ENCODE measurements at regions not wholly inside any gene's neighbourhood (a gene's known extent, or its start where the extent isn't known, plus 50 kb on each side); places are given as distances from the start of the nearest gene placed in this dataset.

GRCh38 chr6:101232961-101233360, 160.5 kb upstream of the GRIK2 start:
- ChIA-PET CTCF (no interaction called here), POLR2A (no interaction called here)
- Histone ChIP-seq H3K27ac (ENCODE audit: low read length) (no peak overlapping the region), H3K36me3 (ENCODE audit: control insufficient read depth in 2 of 2, extremely low read depth in 1 of 2, insufficient read depth in 1 of 2, low read length in 1 of 2) (no peaks in the 10 kb centered on the region), H3K9me3 (no peaks in the 10 kb centered on the region), H3K4me1 (ENCODE audit: control insufficient read depth in 1 of 2, extremely low read depth in 1 of 2, insufficient read depth in 2 of 2, low read length in 2 of 2) (no peaks in the 10 kb centered on the region), H3K27me3 (replicated peaks in 1 of 2; ENCODE audit: control insufficient read depth in 2 of 2, extremely low read depth in 1 of 2, insufficient read depth in 2 of 2, low read length in 1 of 2) (no peaks in the 10 kb centered on the region), H3K4me3 (ENCODE audit: control insufficient read depth in 1 of 2, extremely low read depth in 1 of 2, low read length in 1 of 2) (no peak overlapping the region)
- no peaks in the 10 kb centered on the region for H3K4me1 Mint-ChIP-seq
- no peak for DNase-seq
- ATAC-seq (replicated peaks in 1 of 4) = no peak
- H3K9me3 Mint-ChIP-seq = peaks cover 0 to 7% (median 2%) of the 10 kb centered on the region in 3 donors
- H3K27ac Mint-ChIP-seq = no peak overlapping the region
- no peaks in the 10 kb centered on the region for H3K27me3 Mint-ChIP-seq
- no peaks in the 10 kb centered on the region for H3K36me3 Mint-ChIP-seq
- no peak overlapping the region for H3K4me3 Mint-ChIP-seq

DNA sequence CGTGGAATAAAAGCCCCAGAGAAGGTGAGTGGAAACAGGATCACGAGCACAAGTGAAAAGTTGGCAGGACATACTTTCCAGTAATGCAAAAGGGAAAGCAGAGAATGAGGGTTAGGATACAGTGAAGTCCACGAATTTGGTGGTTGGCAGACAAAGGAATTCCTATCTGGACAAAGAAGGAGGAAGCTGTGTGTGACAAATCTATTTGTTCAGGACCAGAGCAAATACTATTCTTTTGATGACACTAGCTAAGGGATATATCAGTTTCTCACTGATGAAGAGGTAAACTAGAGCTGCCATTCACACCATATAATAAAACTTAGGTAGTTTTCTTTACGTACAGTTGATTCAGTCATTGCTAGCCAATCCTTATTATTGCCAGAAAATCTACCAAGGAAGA, 156.8 kb upstream of the GRIK2 start:
- WGBS (ENCODE audit: insufficient coverage) = 68% methylated on average over 2 of the region's 4 CpGs
- Histone ChIP-seq H3K36me3 (ENCODE audit: control insufficient read depth in 2 of 2, extremely low read depth in 1 of 2, insufficient read depth in 1 of 2, low read length in 1 of 2) (no peaks in the 10 kb centered on the region), H3K27ac (ENCODE audit: low read length) (no peak overlapping the region), H3K4me1 (ENCODE audit: control insufficient read depth in 1 of 2, extremely low read depth in 1 of 2, insufficient read depth in 2 of 2, low read length in 2 of 2) (no peaks in the 10 kb centered on the region), H3K9me3 (no peaks in the 10 kb centered on the region), H3K4me3 (ENCODE audit: control insufficient read depth in 1 of 2, extremely low read depth in 1 of 2, low read length in 1 of 2) (no peak overlapping the region), H3K27me3 (replicated peaks in 1 of 2; ENCODE audit: control insufficient read depth in 2 of 2, extremely low read depth in 1 of 2, insufficient read depth in 2 of 2, low read length in 1 of 2) (no peaks in the 10 kb centered on the region)
- Mint-ChIP-seq H3K4me1 (no peaks in the 10 kb centered on the region), H3K27me3 (no peaks in the 10 kb centered on the region), H3K4me3 (no peak overlapping the region), H3K9me3 (no peaks in the 10 kb centered on the region), H3K27ac (no peak overlapping the region), H3K36me3 (no peaks in the 10 kb centered on the region)
- ATAC-seq (replicated peaks in 1 of 4) = no peak
- ChIA-PET CTCF (no interaction called here), POLR2A (interaction anchor here in 1 of 2 donors (0.8 kb wide), 1 partner anchor 325 kb away, joined by 3 read pairs; no protein-coding TSS in a partner anchor)
- no peak for DNase-seq

- DNase-seq (no peak), ATAC-seq (replicated peaks in 1 of 4) (no peak)
- Histone ChIP-seq H3K36me3 (ENCODE audit: control insufficient read depth in 2 of 2, extremely low read depth in 1 of 2, insufficient read depth in 1 of 2, low read length in 1 of 2) (no peaks in the 10 kb centered on the region), H3K27ac (ENCODE audit: low read length) (no peak overlapping the region), H3K27me3 (replicated peaks in 1 of 2; ENCODE audit: control insufficient read depth in 2 of 2, extremely low read depth in 1 of 2, insufficient read depth in 2 of 2, low read length in 1 of 2) (no peaks in the 10 kb centered on the region), H3K4me3 (ENCODE audit: control insufficient read depth in 1 of 2, extremely low read depth in 1 of 2, low read length in 1 of 2) (no peak overlapping the region), H3K9me3 (no peaks in the 10 kb centered on the region), H3K4me1 (ENCODE audit: control insufficient read depth in 1 of 2, extremely low read depth in 1 of 2, insufficient read depth in 2 of 2, low read length in 2 of 2) (no peaks in the 10 kb centered on the region)
- ChIA-PET CTCF (no interaction called here), POLR2A (no interaction called here)
- no peaks in the 10 kb centered on the region for H3K4me1 Mint-ChIP-seq
- no peaks in the 10 kb centered on the region for H3K27me3 Mint-ChIP-seq
- no peak overlapping the region for H3K4me3 Mint-ChIP-seq
- no peaks in the 10 kb centered on the region for H3K9me3 Mint-ChIP-seq
- H3K36me3 Mint-ChIP-seq = no peaks in the 10 kb centered on the region
- no peak overlapping the region for H3K27ac Mint-ChIP-seq
These were observed 152.1 kb upstream of the GRIK2 start for GRCh38 chr6:101241442-101241841.

DNA sequence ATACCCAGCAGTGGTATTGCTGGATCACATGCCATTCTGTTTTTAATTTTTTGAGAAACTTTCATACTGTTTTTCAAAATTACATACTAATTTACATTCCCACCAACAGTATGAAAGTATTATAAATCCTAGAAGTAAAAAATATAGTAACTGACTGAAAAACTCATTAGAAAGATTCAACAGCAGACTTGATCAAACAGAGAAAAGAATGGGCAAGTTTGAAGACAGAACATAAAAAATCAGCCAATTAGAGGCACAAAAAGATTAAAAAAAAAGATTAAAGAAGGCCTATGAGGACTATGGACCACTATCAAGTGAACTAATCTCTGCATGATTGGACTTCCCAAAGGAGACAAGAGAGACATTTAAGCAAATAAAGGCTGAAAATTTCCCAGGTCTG, 144.0 kb upstream of the GRIK2 start:
- Histone ChIP-seq H3K4me3 (ENCODE audit: control insufficient read depth in 1 of 2, extremely low read depth in 1 of 2, low read length in 1 of 2) (no peak overlapping the region), H3K27ac (ENCODE audit: low read length) (no peak overlapping the region), H3K9me3 (no peaks in the 10 kb centered on the region), H3K27me3 (replicated peaks in 1 of 2; ENCODE audit: control insufficient read depth in 2 of 2, extremely low read depth in 1 of 2, insufficient read depth in 2 of 2, low read length in 1 of 2) (no peaks in the 10 kb centered on the region), H3K4me1 (ENCODE audit: control insufficient read depth in 1 of 2, extremely low read depth in 1 of 2, insufficient read depth in 2 of 2, low read length in 2 of 2) (no peaks in the 10 kb centered on the region), H3K36me3 (ENCODE audit: control insufficient read depth in 2 of 2, extremely low read depth in 1 of 2, insufficient read depth in 1 of 2, low read length in 1 of 2) (no peaks in the 10 kb centered on the region)
- no peak overlapping the region for H3K27ac Mint-ChIP-seq
- ChIA-PET CTCF (no interaction called here), POLR2A (no interaction called here)
- H3K4me3 Mint-ChIP-seq = no peak overlapping the region
- ATAC-seq (replicated peaks in 1 of 4) = no peak
- peaks cover 3 to 24% (median 9%) of the 10 kb centered on the region in 3 donors for H3K9me3 Mint-ChIP-seq
- DNase-seq = no peak
- no peaks in the 10 kb centered on the region for H3K27me3 Mint-ChIP-seq
- no peaks in the 10 kb centered on the region for H3K36me3 Mint-ChIP-seq
- no peaks in the 10 kb centered on the region for H3K4me1 Mint-ChIP-seq

- no peak overlapping the region for H3K4me3 ChIP-seq (ENCODE audit: control insufficient read depth in 1 of 2, extremely low read depth in 1 of 2, low read length in 1 of 2)
- ChIA-PET POLR2A (no interaction called here), CTCF (no interaction called here)
- H3K27ac ChIP-seq (ENCODE audit: low read length) = no peak overlapping the region
- H3K27me3 ChIP-seq (replicated peaks in 1 of 2; ENCODE audit: control insufficient read depth in 2 of 2, extremely low read depth in 1 of 2, insufficient read depth in 2 of 2, low read length in 1 of 2) = no peaks in the 10 kb centered on the region
- no peaks in the 10 kb centered on the region for H3K36me3 ChIP-seq (ENCODE audit: control insufficient read depth in 2 of 2, extremely low read depth in 1 of 2, insufficient read depth in 1 of 2, low read length in 1 of 2)
- H3K9me3 ChIP-seq = no peaks in the 10 kb centered on the region
- Mint-ChIP-seq H3K4me1 (no peaks in the 10 kb centered on the region), H3K4me3 (no peak overlapping the region), H3K36me3 (no peaks in the 10 kb centered on the region), H3K27me3 (no peaks in the 10 kb centered on the region), H3K9me3 (peaks cover 0 to 29% (median 9%) of the 10 kb centered on the region in 3 donors), H3K27ac (no peak overlapping the region)
- ATAC-seq (replicated peaks in 1 of 4) = no peak
- H3K4me1 ChIP-seq (ENCODE audit: control insufficient read depth in 1 of 2, extremely low read depth in 1 of 2, insufficient read depth in 2 of 2, low read length in 2 of 2) = no peaks in the 10 kb centered on the region
- no peak for DNase-seq
These were observed 136.3 kb upstream of the GRIK2 start for GRCh38 chr6:101257163-101257562.

DNA sequence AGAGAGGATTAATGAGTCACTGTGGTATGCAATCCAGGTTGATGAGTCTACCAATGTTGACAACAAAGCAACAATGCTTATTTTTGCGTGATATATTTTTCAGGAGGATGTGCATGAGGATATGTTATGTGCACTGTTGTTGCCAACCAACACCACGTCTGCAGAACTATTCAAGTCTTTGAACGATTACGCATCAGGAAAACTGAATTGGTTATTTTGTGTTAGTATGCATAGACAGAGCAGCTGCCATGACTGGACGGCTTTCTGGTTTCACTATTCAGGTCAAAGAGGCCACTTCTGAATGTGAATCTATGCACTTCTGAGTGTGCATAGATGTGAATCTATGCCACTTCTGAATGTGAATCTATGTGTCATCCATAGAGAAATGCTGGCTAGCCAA, 134.0 kb upstream of the GRIK2 start:
- Histone ChIP-seq H3K27me3 (replicated peaks in 1 of 2; ENCODE audit: control insufficient read depth in 2 of 2, extremely low read depth in 1 of 2, insufficient read depth in 2 of 2, low read length in 1 of 2) (no peaks in the 10 kb centered on the region), H3K27ac (ENCODE audit: low read length) (no peak overlapping the region), H3K9me3 (no peaks in the 10 kb centered on the region), H3K4me3 (ENCODE audit: control insufficient read depth in 1 of 2, extremely low read depth in 1 of 2, low read length in 1 of 2) (no peak overlapping the region), H3K36me3 (ENCODE audit: control insufficient read depth in 2 of 2, extremely low read depth in 1 of 2, insufficient read depth in 1 of 2, low read length in 1 of 2) (no peaks in the 10 kb centered on the region), H3K4me1 (ENCODE audit: control insufficient read depth in 1 of 2, extremely low read depth in 1 of 2, insufficient read depth in 2 of 2, low read length in 2 of 2) (no peaks in the 10 kb centered on the region)
- no peaks in the 10 kb centered on the region for H3K27me3 Mint-ChIP-seq
- H3K9me3 Mint-ChIP-seq = peaks cover 0 to 29% (median 9%) of the 10 kb centered on the region in 3 donors
- H3K36me3 Mint-ChIP-seq = no peaks in the 10 kb centered on the region
- no peak overlapping the region for H3K27ac Mint-ChIP-seq
- no peak for ATAC-seq (replicated peaks in 1 of 4)
- CTCF ChIA-PET = no interaction called here
- POLR2A ChIA-PET = no interaction called here
- H3K4me1 Mint-ChIP-seq = no peaks in the 10 kb centered on the region
- DNase-seq = no peak
- WGBS (ENCODE audit: insufficient coverage) = 92% methylated on average over 5 of the region's 5 CpGs
- H3K4me3 Mint-ChIP-seq = no peak overlapping the region

DNA sequence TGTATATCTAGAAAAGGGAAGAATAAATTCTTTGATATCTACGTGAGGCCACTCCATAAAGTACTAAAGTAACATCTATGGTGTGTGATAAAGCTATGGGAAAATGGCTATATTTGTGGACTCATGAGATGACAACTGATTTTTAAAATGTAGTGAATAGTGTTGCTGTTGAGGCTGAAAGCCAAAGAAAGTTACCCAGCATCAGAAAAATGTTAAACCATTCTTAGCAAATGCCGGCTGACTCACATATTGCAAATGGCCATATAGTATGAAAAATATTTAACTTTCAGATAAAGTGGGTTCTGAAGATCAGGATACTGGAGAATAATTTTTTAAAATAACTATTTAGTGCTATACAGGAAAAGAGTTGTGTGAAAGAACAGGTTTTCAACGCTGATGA, 129.9 kb upstream of the GRIK2 start:
- Histone ChIP-seq H3K4me3 (ENCODE audit: control insufficient read depth in 1 of 2, extremely low read depth in 1 of 2, low read length in 1 of 2) (no peak overlapping the region), H3K27me3 (replicated peaks in 1 of 2; ENCODE audit: control insufficient read depth in 2 of 2, extremely low read depth in 1 of 2, insufficient read depth in 2 of 2, low read length in 1 of 2) (no peaks in the 10 kb centered on the region), H3K9me3 (no peaks in the 10 kb centered on the region), H3K27ac (ENCODE audit: low read length) (no peak overlapping the region), H3K4me1 (ENCODE audit: control insufficient read depth in 1 of 2, extremely low read depth in 1 of 2, insufficient read depth in 2 of 2, low read length in 2 of 2) (peaks cover 0 to 12% of the 10 kb centered on the region in 2 experiments), H3K36me3 (ENCODE audit: control insufficient read depth in 2 of 2, extremely low read depth in 1 of 2, insufficient read depth in 1 of 2, low read length in 1 of 2) (no peaks in the 10 kb centered on the region)
- Mint-ChIP-seq H3K27me3 (no peaks in the 10 kb centered on the region), H3K4me3 (no peak overlapping the region), H3K4me1 (peaks cover 3 to 25% (median 7%) of the 10 kb centered on the region in 3 donors), H3K27ac (no peak overlapping the region), H3K9me3 (peaks cover 3 to 10% (median 8%) of the 10 kb centered on the region in 3 donors), H3K36me3 (no peaks in the 10 kb centered on the region)
- no peak for DNase-seq
- no CpG with 5 or more reads among the region's 3 CpGs for WGBS (ENCODE audit: insufficient coverage)
- POLR2A ChIA-PET = no interaction called here
- ATAC-seq (replicated peaks in 1 of 4) = no peak
- CTCF ChIA-PET = no interaction called here

All from T-cell (primary cell).